ENCODE measurements at regions not wholly inside any gene's neighbourhood (a gene's known extent, or its start where the extent isn't known, plus 50 kb on each side); places are given as distances from the start of the nearest gene placed in this dataset.

GRCh38 chr6:14316651-14317386 lies 199.2 kb downstream of the CD83 start:
- TF ChIP-seq CTCF (IDR thresholded peaks at IDR 0.05; ENCODE audit: low read depth, low read length), result peak; percentile 22
- H3K4me3 ChIP-seq (ENCODE audit: low read depth, low read length), result no peak overlapping the region
- in situ Hi-C loops (cut with HindIII; ENCODE audit: low sequenced_read_pairs), result no loop called here
- no peak for DNase-seq (ENCODE audit: low read depth, low spot score)

GRCh38 chr6:14317387-14317970 lies 199.9 kb downstream of the CD83 start:
- TF ChIP-seq CTCF (IDR thresholded peaks at IDR 0.05; ENCODE audit: low read depth, low read length), result no peak
- no peak for DNase-seq (ENCODE audit: low read depth, low spot score)
- in situ Hi-C loops (cut with HindIII; ENCODE audit: low sequenced_read_pairs), result no loop called here

GRCh38 chr6:14320332-14320731 lies 202.8 kb downstream of the CD83 start:
- no peak overlapping the region for H3K4me3 ChIP-seq (ENCODE audit: low read depth, low read length)
- in situ Hi-C loops (cut with HindIII; ENCODE audit: low sequenced_read_pairs), result no loop called here
- no peak for DNase-seq (ENCODE audit: low read depth, low spot score)
- TF ChIP-seq CTCF (IDR thresholded peaks at IDR 0.05; ENCODE audit: low read depth, low read length), result no peak

More at GRCh38 chr6:14317387-14317970, 199.9 kb downstream of the CD83 start:
- no peak overlapping the region for H3K4me3 ChIP-seq (ENCODE audit: low read depth, low read length)

GRCh38 chr6:14321992-14322772 lies 204.6 kb downstream of the CD83 start:
- no peak for TF ChIP-seq CTCF (IDR thresholded peaks at IDR 0.05; ENCODE audit: low read depth, low read length)
- in situ Hi-C loops (cut with HindIII; ENCODE audit: low sequenced_read_pairs), result no loop called here

GRCh38 chr6:14322841-14323240 lies 205.3 kb downstream of the CD83 start:
- TF ChIP-seq CTCF (IDR thresholded peaks at IDR 0.05; ENCODE audit: low read depth, low read length), result no peak
- no peak for DNase-seq (ENCODE audit: low read depth, low spot score)
- in situ Hi-C loops (cut with HindIII; ENCODE audit: low sequenced_read_pairs), result no loop called here

More at GRCh38 chr6:14321992-14322772, 204.6 kb downstream of the CD83 start:
- no peak for DNase-seq (ENCODE audit: low read depth, low spot score)
- H3K4me3 ChIP-seq (ENCODE audit: low read depth, low read length), result no peak overlapping the region

GRCh38 chr6:14326774-14327173 lies 209.2 kb downstream of the CD83 start:
- DNase-seq (ENCODE audit: low read depth, low spot score), result no peak
- in situ Hi-C loops (cut with HindIII; ENCODE audit: low sequenced_read_pairs), result no loop called here
- no peak overlapping the region for H3K4me3 ChIP-seq (ENCODE audit: low read depth, low read length)
- no peak for TF ChIP-seq CTCF (IDR thresholded peaks at IDR 0.05; ENCODE audit: low read depth, low read length)

More at GRCh38 chr6:14322841-14323240, 205.3 kb downstream of the CD83 start:
- H3K4me3 ChIP-seq (ENCODE audit: low read depth, low read length), result no peak overlapping the region

Measured in astrocyte of the spinal cord (primary cell).